Adrenal gland (tissue), 5 donors: ENCODE measurements at regions not wholly inside any gene's neighbourhood (a gene's known extent, or its start where the extent isn't known, plus 50 kb on each side); places are given as distances from the start of the nearest gene placed in this dataset.

Source experiments
- CTCF ChIP-seq, 6 experiments: fragments of 450-650 bp in 4 of 6; fragments of 200-600 bp in 2 of 6; sonication (generic) in 1 of 6; IDR thresholded peaks; 1 replicate in 5 of 6; 2 replicates in 1 of 6; pipeline versions ENCODE4 v1.5.1 to v1.8.0; 2016 to 2021; ENCODE audit warnings: antibody characterized with exemption in 6 of 6, mild to moderate bottlenecking in 2 of 6, moderate library complexity in 1 of 6
- POLR2A ChIP-seq, 2 donors: fragments of 450-650 bp; IDR thresholded peaks; one replicate each; pipeline ENCODE4 v1.6.1; 2017; ENCODE audit warnings: antibody characterized with exemption in 2 of 2, mild to moderate bottlenecking in 2 of 2, moderate library complexity in 1 of 2
- donor health status: DM: no; HTN: no; CAD: no.

DNA sequence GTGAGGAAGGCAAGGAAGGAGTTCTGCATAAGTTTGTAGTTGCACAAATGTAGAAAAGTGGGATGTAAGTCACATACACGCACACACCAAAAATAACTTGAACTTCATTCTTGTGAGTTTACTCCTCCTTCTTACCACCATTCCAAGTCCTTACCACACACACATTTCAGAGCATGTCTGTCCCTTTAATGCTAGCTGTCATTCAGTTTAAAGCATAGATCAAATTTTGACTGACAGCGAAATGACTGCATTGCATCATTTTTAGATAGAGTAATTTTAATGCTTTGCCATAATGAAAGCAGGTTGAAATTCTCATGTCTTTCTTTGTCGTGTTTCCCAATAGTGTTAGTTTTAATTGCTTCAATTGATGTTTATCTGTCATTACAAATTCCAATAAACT lies 629.6 kb upstream of the HTR2C start:
- no peak for TF ChIP-seq CTCF (IDR thresholded peaks at IDR 0.05)
- no peak for TF ChIP-seq POLR2A (IDR thresholded peaks at IDR 0.05)
